GM19395 (cell line): ENCODE measurements at regions not wholly inside any gene's neighbourhood (a gene's known extent, or its start where the extent isn't known, plus 50 kb on each side); places are given as distances from the start of the nearest gene placed in this dataset.

Experiments
- ATAC-seq: cut with Tn5 transposase; IDR thresholded peaks from one replicate; pipeline ENCODE4 v1.9.1; 2021; ENCODE audit warnings: mild to moderate bottlenecking, moderate library complexity; ENCODE audit not compliant: unreplicated experiment

- ATAC-seq: no peak
Observed at GRCh38 chr2:160940271-160940670, 220.0 kb upstream of the TANK start.

GRCh38 chr2:160940699-160941098, 219.5 kb upstream of the TANK start:
- ATAC-seq: peak; percentile 84

GRCh38 chr2:160941290-160941846, 218.9 kb upstream of the TANK start:
- ATAC-seq: no peak

GRCh38 chr2:160942476-160943142, 217.6 kb upstream of the TANK start:
- no peak for ATAC-seq

GRCh38 chr2:160943414-160943813, 216.8 kb upstream of the TANK start:
- no peak for ATAC-seq

GRCh38 chr2:160952464-160953254, 207.6 kb upstream of the TANK start:
- no peak for ATAC-seq

- ATAC-seq: no peak
Observed at GRCh38 chr2:160955578-160955977, 204.7 kb upstream of the TANK start.

- ATAC-seq: no peak
Observed at GRCh38 chr2:160956243-160956802, 203.9 kb upstream of the TANK start.

GRCh38 chr2:160963957-160964356, 196.3 kb upstream of the TANK start:
- no peak for ATAC-seq

- no peak for ATAC-seq
Observed at GRCh38 chr2:160967523-160967922, 192.7 kb upstream of the TANK start.

- ATAC-seq: no peak
Observed at GRCh38 chr2:160968183-160968582, 192.0 kb upstream of the TANK start.

- no peak for ATAC-seq
Observed at GRCh38 chr2:160970052-160970965, 189.9 kb upstream of the TANK start.

- ATAC-seq: no peak
Observed at GRCh38 chr2:160973991-160974390, 186.2 kb upstream of the TANK start.

GRCh38 chr2:160974803-160975202, 185.4 kb upstream of the TANK start:
- ATAC-seq: no peak

- no peak for ATAC-seq
Observed at GRCh38 chr2:160976797-160977196, 183.4 kb upstream of the TANK start.

- no peak for ATAC-seq
Observed at GRCh38 chr2:160977376-160977775, 182.9 kb upstream of the TANK start.

GRCh38 chr2:160977854-160978253, 182.4 kb upstream of the TANK start:
- ATAC-seq: no peak

- no peak for ATAC-seq
Observed at GRCh38 chr2:160984426-160985077, 175.7 kb upstream of the TANK start.

GRCh38 chr2:160989778-160990177, 170.4 kb upstream of the TANK start:
- ATAC-seq: no peak

GRCh38 chr2:160993654-160994061, 166.6 kb upstream of the TANK start:
- no peak for ATAC-seq
